ENCODE measurements at regions not wholly inside any gene's neighbourhood (a gene's known extent, or its start where the extent isn't known, plus 50 kb on each side); places are given as distances from the start of the nearest gene placed in this dataset.

DNA sequence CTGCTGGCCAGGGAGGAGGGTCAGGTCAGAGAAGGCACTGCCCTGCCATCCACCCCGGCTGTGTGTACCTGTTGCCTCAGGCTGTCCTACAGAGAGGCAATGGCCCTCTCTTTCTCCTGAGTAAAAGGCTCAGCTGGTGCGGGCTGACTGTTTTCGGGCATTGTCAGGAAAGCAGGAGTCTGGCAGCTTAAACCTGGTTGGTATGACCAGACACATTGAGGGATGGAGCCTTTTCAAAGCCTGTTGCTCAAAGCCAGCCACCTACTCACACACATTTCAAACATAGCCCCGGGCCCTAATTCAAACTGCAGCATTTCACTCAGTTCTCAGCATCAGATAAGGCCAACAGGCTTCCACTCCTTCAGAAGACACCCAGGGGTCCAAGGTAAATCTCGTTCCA is 61.8 kb upstream of the PDX1 start:
- Histone ChIP-seq H2BK120ac (ENCODE audit: low read depth, low read length) (no peak overlapping the region), H3K18ac (ENCODE audit: low read depth in 1 of 2, low read length in 2 of 2) (no peak overlapping the region), H3K9me3 (ENCODE audit: control insufficient read depth, low read length) (no peaks in the 10 kb centered on the region), H3K79me1 (replicated peaks; ENCODE audit: low read length, poor library complexity, severe bottlenecking) (no peaks in the 10 kb centered on the region), H3K4me2 (ENCODE audit: low read length, poor library complexity, severe bottlenecking) (no peak overlapping the region), H3K14ac (ENCODE audit: low read length in 2 of 2) (no peak overlapping the region), H2BK15ac (ENCODE audit: low read depth, poor library complexity, severe bottlenecking) (no peak overlapping the region), H3K36me3 (ENCODE audit: control insufficient read depth in 1 of 2, insufficient read depth in 2 of 2, low read depth in 1 of 2, low read length in 2 of 2) (no peaks in the 10 kb centered on the region), H2BK12ac (ENCODE audit: low read length in 2 of 2) (no peak overlapping the region), H3K4me3 (ENCODE audit: insufficient read depth in 1 of 2, low read depth in 1 of 2, low read length in 2 of 2) (no peak overlapping the region), H3K4me1 (ENCODE audit: control insufficient read depth, insufficient read depth, low read depth, low read length) (no peaks in the 10 kb centered on the region), H2BK5ac (ENCODE audit: low read depth, low read length, poor library complexity, severe bottlenecking) (no peak overlapping the region), H3K9ac (ENCODE audit: low read length) (no peak overlapping the region), H3K27me3 (ENCODE audit: control insufficient read depth in 1 of 2, insufficient read depth in 1 of 2, low read length in 2 of 2) (peaks cover 33 to 66% of the 10 kb centered on the region in 2 experiments), H4K91ac (ENCODE audit: low read length) (no peak overlapping the region), H3K4ac (ENCODE audit: low read depth in 1 of 2, low read length in 2 of 2) (no peak overlapping the region), H4K8ac (ENCODE audit: low read length) (no peak overlapping the region), H2AFZ (ENCODE audit: low read depth, low read length) (no peak overlapping the region), H2AK5ac (ENCODE audit: low read length, severe bottlenecking) (no peak overlapping the region), H3K27ac (ENCODE audit: low read length, poor library complexity, severe bottlenecking) (no peak overlapping the region), H3K23ac (ENCODE audit: low read length in 2 of 2) (no peak overlapping the region)
- no peak for DNase-seq
- 81% methylated on average over 5 of the region's 5 CpGs for WGBS

DNA sequence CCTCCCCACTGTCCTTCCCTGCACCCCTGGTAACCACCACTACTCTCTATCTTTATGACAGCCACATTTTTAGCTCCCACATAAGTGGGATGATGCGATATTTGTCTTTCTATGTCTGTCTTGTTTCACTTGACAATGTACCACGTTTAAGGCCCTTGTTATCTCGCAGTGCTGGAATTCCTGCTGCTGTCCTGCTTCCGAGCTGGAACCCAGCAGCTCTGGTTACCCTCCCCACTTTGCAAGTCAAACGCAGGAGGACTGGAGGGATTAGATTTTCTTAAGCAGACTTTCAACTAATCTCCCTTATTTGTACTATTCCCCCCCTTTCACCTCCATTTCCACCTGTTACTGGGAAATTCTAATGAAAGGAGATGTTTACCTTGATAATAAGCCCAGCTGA is 59.1 kb upstream of the PDX1 start:
- Histone ChIP-seq H3K4me2 (ENCODE audit: low read length, poor library complexity, severe bottlenecking) (no peak overlapping the region), H3K14ac (ENCODE audit: low read length in 2 of 2) (no peak overlapping the region), H3K9me3 (ENCODE audit: control insufficient read depth, low read length) (no peaks in the 10 kb centered on the region), H2AFZ (ENCODE audit: low read depth, low read length) (no peak overlapping the region), H3K9ac (ENCODE audit: low read length) (no peak overlapping the region), H3K27ac (ENCODE audit: low read length, poor library complexity, severe bottlenecking) (no peak overlapping the region), H3K18ac (ENCODE audit: low read depth in 1 of 2, low read length in 2 of 2) (no peak overlapping the region), H3K4ac (ENCODE audit: low read depth in 1 of 2, low read length in 2 of 2) (no peak overlapping the region), H3K23ac (ENCODE audit: low read length in 2 of 2) (no peak overlapping the region), H2BK120ac (ENCODE audit: low read depth, low read length) (no peak overlapping the region), H2BK15ac (ENCODE audit: low read depth, poor library complexity, severe bottlenecking) (no peak overlapping the region), H3K27me3 (ENCODE audit: control insufficient read depth in 1 of 2, insufficient read depth in 1 of 2, low read length in 2 of 2) (peaks cover 25 to 62% of the 10 kb centered on the region in 2 experiments), H3K79me1 (replicated peaks; ENCODE audit: low read length, poor library complexity, severe bottlenecking) (no peaks in the 10 kb centered on the region), H4K8ac (ENCODE audit: low read length) (no peak overlapping the region), H2BK5ac (ENCODE audit: low read depth, low read length, poor library complexity, severe bottlenecking) (no peak overlapping the region), H3K36me3 (ENCODE audit: control insufficient read depth in 1 of 2, insufficient read depth in 2 of 2, low read depth in 1 of 2, low read length in 2 of 2) (no peaks in the 10 kb centered on the region), H3K4me3 (ENCODE audit: insufficient read depth in 1 of 2, low read depth in 1 of 2, low read length in 2 of 2) (no peak overlapping the region), H3K4me1 (ENCODE audit: control insufficient read depth, insufficient read depth, low read depth, low read length) (no peaks in the 10 kb centered on the region), H2BK12ac (ENCODE audit: low read length in 2 of 2) (no peak overlapping the region), H2AK5ac (ENCODE audit: low read length, severe bottlenecking) (no peak overlapping the region), H4K91ac (ENCODE audit: low read length) (no peak overlapping the region)
- WGBS: 23% methylated on average over 4 of the region's 5 CpGs
- no peak for DNase-seq

DNA sequence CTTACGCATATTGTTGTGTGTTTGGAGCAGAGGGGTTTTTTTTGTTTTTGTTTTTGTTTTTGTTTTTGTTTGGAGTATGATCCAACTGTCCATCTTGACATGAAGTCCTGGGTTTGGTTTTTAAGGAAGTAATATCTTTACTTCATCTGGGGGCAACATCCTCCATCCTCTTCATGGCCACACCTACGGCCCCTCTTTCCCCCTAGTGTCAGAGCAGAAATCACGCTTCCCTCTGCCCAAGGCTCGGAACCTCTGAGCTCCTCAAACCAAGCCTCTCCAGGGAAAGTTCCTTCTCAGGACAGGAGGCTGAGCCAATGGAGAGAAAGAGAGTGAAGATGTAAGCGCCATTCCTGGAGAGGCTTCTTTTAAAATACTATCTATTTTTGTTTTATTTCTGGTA is 58.6 kb upstream of the PDX1 start:
- no peaks in the 10 kb centered on the region for H3K36me3 ChIP-seq (ENCODE audit: control insufficient read depth in 1 of 2, insufficient read depth in 2 of 2, low read depth in 1 of 2, low read length in 2 of 2)
- H2BK15ac ChIP-seq (ENCODE audit: low read depth, poor library complexity, severe bottlenecking): no peak overlapping the region
- H3K4me3 ChIP-seq (ENCODE audit: insufficient read depth in 1 of 2, low read depth in 1 of 2, low read length in 2 of 2): no peak overlapping the region
- H4K8ac ChIP-seq (ENCODE audit: low read length): no peak overlapping the region
- no peak overlapping the region for H2BK5ac ChIP-seq (ENCODE audit: low read depth, low read length, poor library complexity, severe bottlenecking)
- no peak overlapping the region for H3K27ac ChIP-seq (ENCODE audit: low read length, poor library complexity, severe bottlenecking)
- no peak overlapping the region for H3K18ac ChIP-seq (ENCODE audit: low read depth in 1 of 2, low read length in 2 of 2)
- no peak overlapping the region for H3K4me2 ChIP-seq (ENCODE audit: low read length, poor library complexity, severe bottlenecking)
- H3K9me3 ChIP-seq (ENCODE audit: control insufficient read depth, low read length): no peaks in the 10 kb centered on the region
- no peak for DNase-seq
- H2AK5ac ChIP-seq (ENCODE audit: low read length, severe bottlenecking): no peak overlapping the region
- H3K9ac ChIP-seq (ENCODE audit: low read length): no peak overlapping the region
- no peaks in the 10 kb centered on the region for H3K4me1 ChIP-seq (ENCODE audit: control insufficient read depth, insufficient read depth, low read depth, low read length)
- no peak overlapping the region for H2BK120ac ChIP-seq (ENCODE audit: low read depth, low read length)
- peaks cover 25 to 58% of the 10 kb centered on the region in 2 experiments for H3K27me3 ChIP-seq (ENCODE audit: control insufficient read depth in 1 of 2, insufficient read depth in 1 of 2, low read length in 2 of 2)
- H2AFZ ChIP-seq (ENCODE audit: low read depth, low read length): no peak overlapping the region
- H3K4ac ChIP-seq (ENCODE audit: low read depth in 1 of 2, low read length in 2 of 2): no peak overlapping the region
- H3K23ac ChIP-seq (ENCODE audit: low read length in 2 of 2): no peak overlapping the region
- no peak overlapping the region for H3K14ac ChIP-seq (ENCODE audit: low read length in 2 of 2)
- no peaks in the 10 kb centered on the region for H3K79me1 ChIP-seq (replicated peaks; ENCODE audit: low read length, poor library complexity, severe bottlenecking)
- H4K91ac ChIP-seq (ENCODE audit: low read length): no peak overlapping the region
- H2BK12ac ChIP-seq (ENCODE audit: low read length in 2 of 2): no peak overlapping the region
- WGBS: 0% methylated on average over 1 of the region's 5 CpGs

DNA sequence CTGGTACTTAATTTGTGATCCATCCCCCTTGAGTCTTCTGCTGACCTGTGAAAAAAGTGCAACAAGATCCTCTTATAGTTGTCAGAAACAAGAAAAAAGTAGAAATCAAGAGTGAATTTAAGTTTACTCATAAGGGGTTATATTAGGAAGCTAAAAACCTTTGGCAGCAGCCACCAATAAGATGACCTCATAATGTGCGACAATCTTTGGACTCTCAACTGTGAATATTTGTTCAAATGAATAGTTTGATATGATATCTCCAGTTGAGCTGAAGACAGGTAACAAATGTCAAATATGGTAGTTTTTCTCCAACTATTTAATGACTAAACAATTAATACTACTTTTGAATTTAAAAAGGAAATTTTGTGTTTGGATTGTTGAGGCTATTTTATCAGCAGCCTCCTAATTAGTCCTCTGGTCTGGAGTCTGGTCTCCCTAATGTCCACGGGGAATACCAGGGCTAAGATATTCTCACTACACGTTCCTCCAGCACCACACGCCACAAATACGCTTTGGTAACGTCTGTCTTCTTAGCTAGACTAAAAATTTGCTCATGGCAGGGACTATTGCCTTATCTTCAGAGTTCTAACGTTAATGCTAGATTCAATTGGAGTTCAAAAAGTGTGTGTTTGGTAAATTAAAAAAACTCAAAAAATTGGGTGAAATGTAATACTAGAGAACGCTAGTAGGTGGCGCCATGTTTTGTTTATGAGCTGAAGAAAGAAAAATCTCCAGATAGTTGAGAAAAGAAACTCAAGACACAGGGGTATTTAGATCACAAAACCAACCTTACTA is 51.0 kb upstream of the PDX1 start:
- H3K4me1 ChIP-seq (ENCODE audit: control insufficient read depth, insufficient read depth, low read depth, low read length): no peaks in the 10 kb centered on the region
- no peak overlapping the region for H2BK120ac ChIP-seq (ENCODE audit: low read depth, low read length)
- H4K91ac ChIP-seq (ENCODE audit: low read length): no peak overlapping the region
- no peak overlapping the region for H4K8ac ChIP-seq (ENCODE audit: low read length)
- no peak overlapping the region for H3K9ac ChIP-seq (ENCODE audit: low read length)
- H2BK12ac ChIP-seq (ENCODE audit: low read length in 2 of 2): no peak overlapping the region
- DNase-seq: peak; percentile 11
- H3K27ac ChIP-seq (ENCODE audit: low read length, poor library complexity, severe bottlenecking): no peak overlapping the region
- H3K36me3 ChIP-seq (ENCODE audit: control insufficient read depth in 1 of 2, insufficient read depth in 2 of 2, low read depth in 1 of 2, low read length in 2 of 2): no peaks in the 10 kb centered on the region
- peaks cover 3 to 31% of the 10 kb centered on the region in 2 experiments for H3K27me3 ChIP-seq (ENCODE audit: control insufficient read depth in 1 of 2, insufficient read depth in 1 of 2, low read length in 2 of 2)
- no peak overlapping the region for H2AK5ac ChIP-seq (ENCODE audit: low read length, severe bottlenecking)
- H3K4me3 ChIP-seq (ENCODE audit: insufficient read depth in 1 of 2, low read depth in 1 of 2, low read length in 2 of 2): no peak overlapping the region
- no peak overlapping the region for H3K14ac ChIP-seq (ENCODE audit: low read length in 2 of 2)
- no peak overlapping the region for H2BK15ac ChIP-seq (ENCODE audit: low read depth, poor library complexity, severe bottlenecking)
- no peak overlapping the region for H3K23ac ChIP-seq (ENCODE audit: low read length in 2 of 2)
- no peak overlapping the region for H2AFZ ChIP-seq (ENCODE audit: low read depth, low read length)
- H3K9me3 ChIP-seq (ENCODE audit: control insufficient read depth, low read length): no peaks in the 10 kb centered on the region
- no peak overlapping the region for H2BK5ac ChIP-seq (ENCODE audit: low read depth, low read length, poor library complexity, severe bottlenecking)
- no peak overlapping the region for H3K18ac ChIP-seq (ENCODE audit: low read depth in 1 of 2, low read length in 2 of 2)
- H3K79me1 ChIP-seq (replicated peaks; ENCODE audit: low read length, poor library complexity, severe bottlenecking): no peaks in the 10 kb centered on the region
- no peak overlapping the region for H3K4me2 ChIP-seq (ENCODE audit: low read length, poor library complexity, severe bottlenecking)
- 38% methylated on average over 8 of the region's 9 CpGs for WGBS
- H3K4ac ChIP-seq (ENCODE audit: low read depth in 1 of 2, low read length in 2 of 2): no peak overlapping the region
